ENCODE measurements at regions not wholly inside any gene's neighbourhood (a gene's known extent, or its start where the extent isn't known, plus 50 kb on each side); places are given as distances from the start of the nearest gene placed in this dataset.

GRCh38 chr1:185634704-185635103 lies 99.5 kb upstream of the HMCN1 start:
- TF ChIP-seq CTCF (conservative IDR thresholded peaks at IDR 0.05), result no peak
- no peak for TF ChIP-seq ZFX (IDR thresholded peaks at IDR 0.05)

All from C4-2B (cell line).